Gastroesophageal sphincter (tissue), 3 donors: ENCODE measurements at regions not wholly inside any gene's neighbourhood (a gene's known extent, or its start where the extent isn't known, plus 50 kb on each side); places are given as distances from the start of the nearest gene placed in this dataset.

ENCODE experiments used
- EP300 ChIP-seq: sonication (generic); formaldehyde crosslinking; IDR thresholded peaks from one replicate; pipeline ENCODE4 v1.6.1; 2017; ENCODE audit warnings: antibody characterized with exemption, mild to moderate bottlenecking
- POLR2A ChIP-seq, 2 donors: fragments of 450-650 bp; IDR thresholded peaks; one replicate each; pipeline ENCODE4 v1.6.1; 2017; ENCODE audit warnings: antibody characterized with exemption in 2 of 2, mild to moderate bottlenecking in 2 of 2, moderate library complexity in 1 of 2
- POLR2AphosphoS5 ChIP-seq: sonication (generic); formaldehyde crosslinking; IDR thresholded peaks from one replicate; pipeline ENCODE4 v1.6.1; 2017; ENCODE audit warnings: antibody characterized with exemption
- TF ChIP-seq, protein P1 (sequence below), 4 experiments: fragments of 200-600 bp in 2 of 4; fragments of 450-650 bp in 2 of 4; sonication (generic) in 1 of 4; IDR thresholded peaks; one replicate each; pipeline ENCODE4 v1.5.1; 2017 to 2019; ENCODE audit warnings: antibody characterized with exemption in 4 of 4, mild to moderate bottlenecking in 2 of 4, moderate library complexity in 2 of 4

DNA sequence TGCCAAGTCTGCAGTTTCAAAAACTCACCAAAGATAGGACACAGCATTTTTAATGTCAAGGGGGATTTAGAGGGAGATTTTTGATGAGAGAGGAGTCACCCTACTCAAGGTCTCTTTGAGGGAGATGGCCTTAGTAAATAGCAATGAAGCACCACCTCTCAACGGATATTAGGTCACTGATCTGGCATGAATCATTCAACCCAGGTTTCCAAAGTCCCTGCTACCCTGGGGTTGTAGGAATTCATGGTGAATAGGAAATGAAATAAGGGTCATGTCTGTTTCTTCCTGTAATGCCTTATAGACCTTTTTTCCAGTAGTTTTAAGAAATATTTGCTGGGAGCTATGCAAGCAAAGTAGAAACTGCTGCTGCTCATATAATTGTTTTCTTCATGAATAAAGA lies 2154.9 kb downstream of the LRRC4C start:
- TF ChIP-seq POLR2AphosphoS5: no peak
- TF ChIP-seq, protein P1, sequence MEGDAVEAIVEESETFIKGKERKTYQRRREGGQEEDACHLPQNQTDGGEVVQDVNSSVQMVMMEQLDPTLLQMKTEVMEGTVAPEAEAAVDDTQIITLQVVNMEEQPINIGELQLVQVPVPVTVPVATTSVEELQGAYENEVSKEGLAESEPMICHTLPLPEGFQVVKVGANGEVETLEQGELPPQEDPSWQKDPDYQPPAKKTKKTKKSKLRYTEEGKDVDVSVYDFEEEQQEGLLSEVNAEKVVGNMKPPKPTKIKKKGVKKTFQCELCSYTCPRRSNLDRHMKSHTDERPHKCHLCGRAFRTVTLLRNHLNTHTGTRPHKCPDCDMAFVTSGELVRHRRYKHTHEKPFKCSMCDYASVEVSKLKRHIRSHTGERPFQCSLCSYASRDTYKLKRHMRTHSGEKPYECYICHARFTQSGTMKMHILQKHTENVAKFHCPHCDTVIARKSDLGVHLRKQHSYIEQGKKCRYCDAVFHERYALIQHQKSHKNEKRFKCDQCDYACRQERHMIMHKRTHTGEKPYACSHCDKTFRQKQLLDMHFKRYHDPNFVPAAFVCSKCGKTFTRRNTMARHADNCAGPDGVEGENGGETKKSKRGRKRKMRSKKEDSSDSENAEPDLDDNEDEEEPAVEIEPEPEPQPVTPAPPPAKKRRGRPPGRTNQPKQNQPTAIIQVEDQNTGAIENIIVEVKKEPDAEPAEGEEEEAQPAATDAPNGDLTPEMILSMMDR (IDR thresholded peaks at IDR 0.05): no peak
- no peak for TF ChIP-seq POLR2A (IDR thresholded peaks at IDR 0.05)
- TF ChIP-seq EP300: no peak
